ENCODE measurements at regions not wholly inside any gene's neighbourhood (a gene's known extent, or its start where the extent isn't known, plus 50 kb on each side); places are given as distances from the start of the nearest gene placed in this dataset.

GRCh38 chr22:49524362-49524761, 303.3 kb downstream of the BRD1 start:
- TF ChIP-seq POLR2A (IDR thresholded peaks at IDR 0.05) (no peak), CTCF (IDR thresholded peaks at IDR 0.05) (no peak), EP300 (IDR thresholded peaks at IDR 0.05) (no peak)
